ENCODE measurements at regions not wholly inside any gene's neighbourhood (a gene's known extent, or its start where the extent isn't known, plus 50 kb on each side); places are given as distances from the start of the nearest gene placed in this dataset.
"Not testable (repeated sequence)": the region's sequence is repeated elsewhere in the genome, so short reads cannot be mapped to it uniquely, and the experiment has no call there.

DNA sequence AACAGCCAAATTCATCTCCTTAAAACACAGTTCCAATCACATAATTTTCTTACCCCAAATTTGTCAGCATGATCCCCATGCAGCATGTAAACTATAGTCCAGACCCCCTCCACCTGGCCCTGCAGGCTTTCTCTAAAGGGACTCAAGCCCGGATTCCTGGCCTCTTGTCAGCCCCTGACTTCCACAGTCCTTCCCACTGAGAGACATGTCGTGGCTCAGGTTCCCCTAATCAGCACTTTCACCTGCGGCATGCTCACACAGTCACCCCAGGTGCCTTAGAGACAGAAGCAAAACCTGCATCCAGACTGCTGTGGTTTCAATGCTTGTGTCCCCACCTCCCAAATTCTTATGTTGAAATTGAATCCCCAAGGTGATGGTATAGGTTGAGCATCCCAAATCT is 372.7 kb upstream of the ATP10A start:
- H3K9ac ChIP-seq (ENCODE audit: low read length), result no peak overlapping the region
- H3K4me3 ChIP-seq (ENCODE audit: low read length), result no peak overlapping the region
- no peaks in the 10 kb centered on the region for H3K27me3 ChIP-seq (ENCODE audit: control insufficient read depth, insufficient read depth, low read length)
- H3K27ac ChIP-seq (ENCODE audit: low read depth, low read length), result no peak overlapping the region
- H3K4me1 ChIP-seq (ENCODE audit: control insufficient read depth, insufficient read depth, low read length), result no peaks in the 10 kb centered on the region
- no peaks in the 10 kb centered on the region for H3K36me3 ChIP-seq (ENCODE audit: control insufficient read depth, insufficient read depth, low read length)

DNA sequence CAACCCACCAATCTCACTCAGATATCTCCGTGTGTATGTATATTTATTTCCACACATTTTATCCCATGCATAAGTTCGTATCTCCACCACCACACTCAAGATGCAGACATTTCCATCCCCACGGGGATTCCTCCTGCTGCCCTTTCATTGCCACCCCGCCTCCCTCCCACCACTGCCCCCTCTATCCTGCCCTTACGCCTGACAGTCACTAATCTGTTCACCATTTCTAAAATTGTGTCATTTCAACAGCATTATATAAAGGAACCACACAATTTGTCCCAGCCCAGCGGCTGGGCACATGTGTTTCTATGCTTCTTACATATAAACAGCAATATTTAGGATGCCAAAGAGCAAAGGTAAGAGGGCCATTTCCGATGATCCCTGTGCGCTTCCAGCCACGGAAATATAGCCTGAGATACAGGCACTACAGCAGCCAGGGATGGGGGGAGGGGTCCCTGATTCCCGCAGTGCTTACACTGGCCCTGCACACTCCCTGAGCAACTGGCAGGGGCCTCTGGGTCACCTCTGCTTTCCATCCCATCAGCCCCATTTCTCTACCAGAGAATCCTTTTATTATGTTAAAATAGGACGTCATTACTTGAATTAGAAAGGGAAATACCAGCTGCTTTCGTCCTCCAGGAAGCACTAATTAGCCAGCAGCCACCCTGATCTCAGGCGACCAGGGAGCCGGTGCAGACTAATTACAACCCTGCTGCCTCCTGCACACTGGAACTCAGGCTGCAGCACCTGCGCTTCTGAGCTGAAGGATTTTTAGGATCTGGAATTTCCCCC is 372.0 kb upstream of the ATP10A start:
- Histone ChIP-seq H3K4me1 (ENCODE audit: control insufficient read depth, insufficient read depth, low read length) (no peaks in the 10 kb centered on the region), H3K27ac (ENCODE audit: low read depth, low read length) (no peak overlapping the region), H3K9ac (ENCODE audit: low read length) (no peak overlapping the region), H3K27me3 (ENCODE audit: control insufficient read depth, insufficient read depth, low read length) (no peaks in the 10 kb centered on the region), H3K4me3 (ENCODE audit: low read length) (no peak overlapping the region), H3K36me3 (ENCODE audit: control insufficient read depth, insufficient read depth, low read length) (no peaks in the 10 kb centered on the region)

DNA sequence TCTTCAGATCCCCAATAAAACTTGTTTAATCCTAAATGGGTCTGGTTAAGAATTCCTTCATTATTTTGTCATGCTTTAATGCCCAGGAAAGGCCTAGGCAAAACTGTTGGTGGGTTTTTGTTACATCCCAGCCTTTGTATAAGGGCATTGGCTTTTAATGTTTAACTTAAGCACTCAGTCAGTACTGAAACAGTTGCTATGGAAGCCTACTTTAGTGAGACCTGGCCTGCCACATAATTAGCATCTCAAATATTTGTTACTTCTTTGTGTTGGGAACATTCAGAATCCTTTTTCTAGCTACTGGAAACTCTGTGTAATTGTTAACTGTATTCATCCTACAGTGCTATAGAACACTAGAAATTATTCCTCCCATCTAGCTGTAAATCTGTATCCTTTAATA is 369.6 kb upstream of the ATP10A start:
- no peak overlapping the region for H3K9ac ChIP-seq (ENCODE audit: low read length)

DNA sequence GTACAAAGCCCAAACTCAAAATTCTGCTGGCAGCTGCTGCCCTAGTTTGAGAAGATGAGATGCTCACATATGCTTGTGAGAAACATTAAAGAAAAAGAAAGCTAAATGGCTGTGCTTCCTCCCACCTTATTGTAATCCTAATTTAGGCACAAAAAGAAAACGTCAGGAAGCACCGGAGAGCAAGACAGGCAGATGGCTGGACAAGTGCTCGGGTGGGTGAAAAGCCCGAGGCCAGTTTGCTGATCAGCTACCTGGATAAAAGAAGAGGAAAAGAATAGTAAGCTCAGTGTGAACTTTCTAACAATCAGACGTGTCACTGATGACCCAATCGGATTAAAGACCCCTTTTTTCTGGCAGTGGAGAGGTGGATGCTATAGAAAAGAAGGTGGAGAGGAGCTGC is 368.0 kb upstream of the ATP10A start:
- H3K4me1 ChIP-seq (ENCODE audit: control insufficient read depth, insufficient read depth, low read length), result no peaks in the 10 kb centered on the region
- no peaks in the 10 kb centered on the region for H3K36me3 ChIP-seq (ENCODE audit: control insufficient read depth, insufficient read depth, low read length)
- H3K27ac ChIP-seq (ENCODE audit: low read depth, low read length), result no peak overlapping the region
- no peak overlapping the region for H3K9ac ChIP-seq (ENCODE audit: low read length)
- H3K27me3 ChIP-seq (ENCODE audit: control insufficient read depth, insufficient read depth, low read length), result no peaks in the 10 kb centered on the region
- no peak overlapping the region for H3K4me3 ChIP-seq (ENCODE audit: low read length)

More for the DNA sequence above, 369.6 kb upstream of the ATP10A start:
- Histone ChIP-seq H3K4me3 (ENCODE audit: low read length) (no peak overlapping the region), H3K27me3 (ENCODE audit: control insufficient read depth, insufficient read depth, low read length) (no peaks in the 10 kb centered on the region), H3K36me3 (ENCODE audit: control insufficient read depth, insufficient read depth, low read length) (no peaks in the 10 kb centered on the region), H3K27ac (ENCODE audit: low read depth, low read length) (no peak overlapping the region), H3K4me1 (ENCODE audit: control insufficient read depth, insufficient read depth, low read length) (no peaks in the 10 kb centered on the region)

DNA sequence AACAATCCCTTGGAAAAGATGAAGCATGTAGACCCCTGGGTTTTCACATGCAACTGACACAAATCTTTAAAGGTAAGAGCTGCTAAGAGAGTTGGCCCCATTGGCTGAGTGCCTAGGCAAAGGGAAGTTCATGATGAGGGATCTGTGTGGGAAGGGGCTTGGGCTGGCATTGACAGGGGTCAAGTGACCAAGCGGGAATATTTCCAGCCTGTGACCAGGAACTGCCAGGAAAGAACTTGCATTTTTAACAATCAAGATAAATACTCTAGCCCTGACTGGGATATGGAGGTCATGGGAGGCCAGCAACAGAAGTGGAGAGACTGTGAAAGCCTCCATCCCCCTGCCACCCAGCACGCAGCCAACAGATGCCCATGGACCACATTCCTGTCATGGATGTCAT is 361.1 kb upstream of the ATP10A start:
- Histone ChIP-seq H3K4me1 (ENCODE audit: control insufficient read depth, insufficient read depth, low read length) (no peaks in the 10 kb centered on the region), H3K27me3 (ENCODE audit: control insufficient read depth, insufficient read depth, low read length) (no peaks in the 10 kb centered on the region), H3K9ac (ENCODE audit: low read length) (no peak overlapping the region), H3K36me3 (ENCODE audit: control insufficient read depth, insufficient read depth, low read length) (no peaks in the 10 kb centered on the region), H3K4me3 (ENCODE audit: low read length) (no peak overlapping the region), H3K27ac (ENCODE audit: low read depth, low read length) (no peak overlapping the region)

DNA sequence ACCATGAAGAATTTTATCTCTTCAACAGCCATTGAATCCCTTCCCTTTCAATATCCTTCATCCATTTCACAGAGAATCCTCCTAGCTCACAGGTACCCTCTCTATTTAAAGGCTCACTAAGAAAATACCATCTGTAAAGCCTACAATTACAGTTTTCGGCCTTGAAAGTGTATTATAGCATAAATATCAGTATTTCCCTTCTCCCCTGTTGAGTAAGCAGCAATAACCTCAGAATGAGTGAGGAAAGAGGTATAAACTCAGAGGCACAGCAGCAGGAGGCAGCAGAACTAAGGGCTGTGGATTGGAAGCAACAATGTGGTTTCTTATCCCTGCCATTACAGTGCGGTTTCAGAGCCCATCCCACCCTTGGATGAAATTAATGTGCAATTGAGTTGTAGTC is 360.6 kb upstream of the ATP10A start:
- no peaks in the 10 kb centered on the region for H3K36me3 ChIP-seq (ENCODE audit: control insufficient read depth, insufficient read depth, low read length)
- no peaks in the 10 kb centered on the region for H3K27me3 ChIP-seq (ENCODE audit: control insufficient read depth, insufficient read depth, low read length)
- H3K27ac ChIP-seq (ENCODE audit: low read depth, low read length), result no peak overlapping the region
- no peak overlapping the region for H3K4me3 ChIP-seq (ENCODE audit: low read length)
- H3K9ac ChIP-seq (ENCODE audit: low read length), result no peak overlapping the region
- no peaks in the 10 kb centered on the region for H3K4me1 ChIP-seq (ENCODE audit: control insufficient read depth, insufficient read depth, low read length)

DNA sequence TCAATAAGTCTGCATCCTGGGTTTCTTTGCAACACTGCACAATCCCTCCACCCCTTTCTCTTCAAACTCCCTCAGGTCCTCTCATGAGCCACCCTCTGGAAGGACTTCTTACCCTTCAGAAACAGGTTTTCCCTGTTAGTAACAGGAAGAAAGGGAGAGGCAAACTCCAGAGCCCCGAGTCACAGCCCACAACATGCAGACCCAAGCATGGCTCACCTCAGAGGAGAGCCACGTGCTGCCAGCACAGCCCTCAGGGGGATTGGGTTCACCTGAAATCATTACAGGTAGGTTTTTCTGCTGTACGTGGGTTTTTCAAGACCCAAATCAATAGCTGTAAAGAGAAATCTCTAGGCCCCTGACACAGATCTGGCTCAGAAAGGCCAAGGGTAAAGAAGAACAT is 359.7 kb upstream of the ATP10A start:
- no peak overlapping the region for H3K27ac ChIP-seq (ENCODE audit: low read depth, low read length)
- no peak overlapping the region for H3K4me3 ChIP-seq (ENCODE audit: low read length)
- no peak overlapping the region for H3K9ac ChIP-seq (ENCODE audit: low read length)
- no peaks in the 10 kb centered on the region for H3K36me3 ChIP-seq (ENCODE audit: control insufficient read depth, insufficient read depth, low read length)
- no peaks in the 10 kb centered on the region for H3K4me1 ChIP-seq (ENCODE audit: control insufficient read depth, insufficient read depth, low read length)
- H3K27me3 ChIP-seq (ENCODE audit: control insufficient read depth, insufficient read depth, low read length), result no peaks in the 10 kb centered on the region

DNA sequence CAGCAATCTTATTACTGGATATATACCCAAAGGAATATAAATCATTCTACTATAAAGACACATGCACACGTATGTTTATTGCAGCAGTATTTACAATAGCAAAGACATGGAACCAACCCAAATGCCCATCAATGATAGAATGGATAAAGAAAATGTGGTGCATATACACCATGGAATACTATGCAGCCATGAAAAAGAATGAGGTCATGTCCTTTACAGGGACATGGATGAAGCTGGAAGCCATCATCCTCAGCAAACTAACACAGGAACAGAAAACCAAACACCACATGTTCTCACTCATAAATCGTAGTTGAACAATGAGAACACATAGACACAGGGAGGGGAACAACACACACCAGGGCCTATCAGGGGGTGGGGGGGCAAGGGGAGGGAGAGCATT is 353.9 kb upstream of the ATP10A start:
- H3K4me1 ChIP-seq (ENCODE audit: control insufficient read depth, insufficient read depth, low read length); H3K27me3 ChIP-seq (ENCODE audit: control insufficient read depth, insufficient read depth, low read length); H3K27ac ChIP-seq (ENCODE audit: low read depth, low read length); H3K4me3 ChIP-seq (ENCODE audit: low read length); H3K36me3 ChIP-seq (ENCODE audit: control insufficient read depth, insufficient read depth, low read length); H3K9ac ChIP-seq (ENCODE audit: low read length): not testable (repeated sequence)

DNA sequence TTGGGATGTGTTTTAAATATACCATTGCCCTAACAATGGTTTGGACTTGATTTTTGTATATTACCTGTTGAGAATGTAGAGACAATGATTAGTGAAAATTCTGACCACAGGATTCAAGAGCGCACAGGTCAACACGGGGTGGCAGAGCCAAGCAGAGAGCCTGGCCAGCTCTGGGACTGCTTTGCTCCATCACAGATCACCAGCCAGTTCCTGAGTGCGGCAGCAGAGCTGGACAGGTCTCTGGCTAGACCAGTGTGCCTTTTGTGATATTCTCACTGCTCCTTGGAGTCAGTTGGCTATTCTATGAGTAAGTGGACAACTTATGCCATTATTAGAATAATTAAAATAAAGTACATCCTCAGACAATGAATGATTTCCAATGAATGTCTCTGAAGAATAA is 351.2 kb upstream of the ATP10A start:
- Histone ChIP-seq H3K9ac (ENCODE audit: low read length) (no peak overlapping the region), H3K36me3 (ENCODE audit: control insufficient read depth, insufficient read depth, low read length) (no peaks in the 10 kb centered on the region), H3K4me3 (ENCODE audit: low read length) (no peak overlapping the region), H3K27me3 (ENCODE audit: control insufficient read depth, insufficient read depth, low read length) (no peaks in the 10 kb centered on the region), H3K4me1 (ENCODE audit: control insufficient read depth, insufficient read depth, low read length) (no peaks in the 10 kb centered on the region), H3K27ac (ENCODE audit: low read depth, low read length) (no peak overlapping the region)

DNA sequence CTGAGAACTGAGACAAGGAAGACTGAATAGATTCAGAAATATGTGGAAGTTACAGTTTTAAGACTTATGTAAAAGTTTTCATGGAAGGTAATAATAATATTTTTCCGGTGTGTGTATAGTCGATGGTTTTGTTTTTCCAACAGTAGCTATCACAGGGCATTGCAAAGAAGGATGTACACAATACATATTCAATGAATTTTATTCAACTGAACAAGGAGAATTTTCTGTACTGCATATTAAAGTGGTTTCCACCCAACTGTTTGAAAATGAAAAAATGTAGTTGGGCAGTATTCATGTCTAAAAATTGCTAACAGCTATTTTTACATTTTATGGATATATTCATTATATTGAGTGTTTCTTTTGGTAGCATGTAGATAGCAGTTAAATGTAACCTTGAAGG is 350.3 kb upstream of the ATP10A start:
- Histone ChIP-seq H3K4me1 (ENCODE audit: control insufficient read depth, insufficient read depth, low read length) (no peaks in the 10 kb centered on the region), H3K27me3 (ENCODE audit: control insufficient read depth, insufficient read depth, low read length) (no peaks in the 10 kb centered on the region), H3K27ac (ENCODE audit: low read depth, low read length) (no peak overlapping the region), H3K4me3 (ENCODE audit: low read length) (no peak overlapping the region), H3K9ac (ENCODE audit: low read length) (no peak overlapping the region), H3K36me3 (ENCODE audit: control insufficient read depth, insufficient read depth, low read length) (no peaks in the 10 kb centered on the region)

DNA sequence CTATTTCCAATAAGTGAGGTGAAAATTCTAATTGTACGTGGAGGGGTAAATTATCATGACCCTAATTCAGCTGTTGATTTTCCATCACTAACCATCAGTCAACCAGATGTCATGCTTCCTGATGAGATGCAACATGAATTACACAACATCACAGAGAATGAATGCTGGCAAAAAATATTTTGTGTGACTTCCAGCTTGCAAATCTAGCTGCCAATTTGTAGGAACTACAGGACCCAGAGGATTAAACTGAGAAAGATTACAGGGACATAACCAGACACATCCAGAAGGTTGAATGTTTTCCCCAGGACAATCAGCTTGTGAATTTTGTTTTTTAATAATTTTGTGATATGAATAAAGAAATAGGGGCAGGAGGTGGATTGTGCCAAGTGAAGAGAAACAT is 349.0 kb upstream of the ATP10A start:
- no peaks in the 10 kb centered on the region for H3K4me1 ChIP-seq (ENCODE audit: control insufficient read depth, insufficient read depth, low read length)
- no peaks in the 10 kb centered on the region for H3K27me3 ChIP-seq (ENCODE audit: control insufficient read depth, insufficient read depth, low read length)
- no peak overlapping the region for H3K27ac ChIP-seq (ENCODE audit: low read depth, low read length)
- H3K36me3 ChIP-seq (ENCODE audit: control insufficient read depth, insufficient read depth, low read length), result no peaks in the 10 kb centered on the region
- no peak overlapping the region for H3K4me3 ChIP-seq (ENCODE audit: low read length)
- H3K9ac ChIP-seq (ENCODE audit: low read length), result no peak overlapping the region

DNA sequence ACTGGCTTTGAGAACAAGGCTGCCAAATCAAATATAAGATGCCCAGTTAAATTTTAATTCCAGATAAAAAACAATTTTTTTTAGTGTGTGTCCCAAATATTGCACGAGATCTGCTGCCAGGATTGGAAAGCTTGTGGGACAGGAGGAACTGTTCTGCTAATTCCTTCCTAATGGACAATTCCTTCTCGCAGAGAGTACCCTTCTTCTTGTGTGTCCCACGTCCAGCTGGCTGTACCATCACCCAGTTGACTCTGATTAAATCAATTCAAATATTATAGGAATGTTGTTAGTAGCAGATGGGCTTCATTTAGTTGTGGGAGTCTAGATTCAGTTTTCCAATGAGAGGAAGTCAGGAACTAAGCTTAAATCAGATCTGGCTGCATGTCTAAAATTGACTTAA is 347.9 kb upstream of the ATP10A start:
- Histone ChIP-seq H3K4me1 (ENCODE audit: control insufficient read depth, insufficient read depth, low read length) (no peaks in the 10 kb centered on the region), H3K9ac (ENCODE audit: low read length) (no peak overlapping the region), H3K36me3 (ENCODE audit: control insufficient read depth, insufficient read depth, low read length) (no peaks in the 10 kb centered on the region), H3K4me3 (ENCODE audit: low read length) (no peak overlapping the region), H3K27ac (ENCODE audit: low read depth, low read length) (no peak overlapping the region), H3K27me3 (ENCODE audit: control insufficient read depth, insufficient read depth, low read length) (no peaks in the 10 kb centered on the region)

DNA sequence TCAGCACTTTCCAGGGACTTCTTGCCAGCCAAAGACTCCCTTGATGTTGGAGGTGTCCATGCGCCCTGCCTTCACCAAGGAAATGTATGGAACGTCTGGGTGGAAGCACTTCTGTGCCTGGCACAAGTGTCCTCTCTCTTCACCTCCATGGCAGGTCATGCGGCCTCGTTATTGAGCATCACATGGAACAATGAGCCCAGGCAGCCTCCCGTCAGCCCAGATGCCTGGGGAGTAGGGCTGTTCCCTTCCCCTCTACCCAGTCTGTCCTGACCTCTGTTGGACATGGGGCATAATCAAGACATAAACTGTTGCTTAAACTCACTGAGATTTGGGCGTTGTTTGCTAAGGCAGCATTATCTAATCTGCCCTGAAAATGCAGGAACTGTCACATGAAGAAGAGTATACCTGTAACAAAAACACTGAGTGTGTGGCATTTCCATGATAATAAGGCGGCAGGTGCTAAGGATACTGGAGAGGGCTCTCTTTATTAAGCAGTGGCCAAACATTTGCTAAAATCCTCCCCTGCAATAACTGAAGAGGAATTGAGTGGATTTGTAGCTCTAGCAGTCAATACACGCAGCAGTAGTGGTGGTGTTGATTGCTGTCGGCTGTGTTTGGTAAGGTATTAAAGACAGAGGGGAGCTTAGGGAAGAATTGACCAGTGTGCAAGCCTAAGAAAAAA is 338.2 kb upstream of the ATP10A start:
- Histone ChIP-seq H3K36me3 (ENCODE audit: control insufficient read depth, insufficient read depth, low read length) (no peaks in the 10 kb centered on the region), H3K4me1 (ENCODE audit: control insufficient read depth, insufficient read depth, low read length) (no peaks in the 10 kb centered on the region), H3K9ac (ENCODE audit: low read length) (no peak overlapping the region), H3K4me3 (ENCODE audit: low read length) (no peak overlapping the region), H3K27me3 (ENCODE audit: control insufficient read depth, insufficient read depth, low read length) (no peaks in the 10 kb centered on the region), H3K27ac (ENCODE audit: low read depth, low read length) (no peak overlapping the region)

Measured in rectal smooth muscle tissue (tissue), 1 donor.